ENCODE measurements at regions not wholly inside any gene's neighbourhood (a gene's known extent, or its start where the extent isn't known, plus 50 kb on each side); places are given as distances from the start of the nearest gene placed in this dataset.
"Not testable (repeated sequence)": the region's sequence is repeated elsewhere in the genome, so short reads cannot be mapped to it uniquely, and the experiment has no call there.

- DNase-seq = no peak
- Histone ChIP-seq H3K27me3 (ENCODE audit: control insufficient read depth, insufficient read depth, low read length) (no peaks in the 10 kb centered on the region), H3K4me3 (ENCODE audit: insufficient read depth, low read depth, low read length) (no peak overlapping the region), H3K36me3 (replicated peaks; ENCODE audit: control insufficient read depth, insufficient read depth, low read length) (no peaks in the 10 kb centered on the region)
These were observed 246.8 kb downstream of the UACA start for GRCh38 chr15:70516408-70517193.

GRCh38 chr15:70514251-70514650 lies 249.1 kb downstream of the UACA start:
- no peaks in the 10 kb centered on the region for H3K36me3 ChIP-seq (replicated peaks; ENCODE audit: control insufficient read depth, insufficient read depth, low read length)
- DNase-seq = no peak
- H3K4me3 ChIP-seq (ENCODE audit: insufficient read depth, low read depth, low read length) = no peak overlapping the region
- H3K27me3 ChIP-seq (ENCODE audit: control insufficient read depth, insufficient read depth, low read length) = no peaks in the 10 kb centered on the region

- Histone ChIP-seq H3K27me3 (ENCODE audit: control insufficient read depth, insufficient read depth, low read length) (no peaks in the 10 kb centered on the region), H3K4me3 (ENCODE audit: insufficient read depth, low read depth, low read length) (no peak overlapping the region), H3K36me3 (replicated peaks; ENCODE audit: control insufficient read depth, insufficient read depth, low read length) (no peaks in the 10 kb centered on the region)
- DNase-seq = no peak
These were observed 249.5 kb downstream of the UACA start for GRCh38 chr15:70513819-70514218.

GRCh38 chr15:70512772-70513362 lies 250.5 kb downstream of the UACA start:
- Histone ChIP-seq H3K36me3 (replicated peaks; ENCODE audit: control insufficient read depth, insufficient read depth, low read length) (no peaks in the 10 kb centered on the region), H3K27me3 (ENCODE audit: control insufficient read depth, insufficient read depth, low read length) (no peaks in the 10 kb centered on the region), H3K4me3 (ENCODE audit: insufficient read depth, low read depth, low read length) (no peak overlapping the region)
- DNase-seq = peak; percentile 86

GRCh38 chr15:70511972-70512587 lies 251.3 kb downstream of the UACA start:
- H3K27me3 ChIP-seq (ENCODE audit: control insufficient read depth, insufficient read depth, low read length); H3K36me3 ChIP-seq (replicated peaks; ENCODE audit: control insufficient read depth, insufficient read depth, low read length); H3K4me3 ChIP-seq (ENCODE audit: insufficient read depth, low read depth, low read length); DNase-seq: not testable (repeated sequence)

- H3K4me3 ChIP-seq (ENCODE audit: insufficient read depth, low read depth, low read length) = no peak overlapping the region
- no peaks in the 10 kb centered on the region for H3K27me3 ChIP-seq (ENCODE audit: control insufficient read depth, insufficient read depth, low read length)
- no peak for DNase-seq
- H3K36me3 ChIP-seq (replicated peaks; ENCODE audit: control insufficient read depth, insufficient read depth, low read length) = no peaks in the 10 kb centered on the region
These were observed 252.9 kb downstream of the UACA start for GRCh38 chr15:70510433-70510832.

- Histone ChIP-seq H3K4me3 (ENCODE audit: insufficient read depth, low read depth, low read length) (no peak overlapping the region), H3K27me3 (ENCODE audit: control insufficient read depth, insufficient read depth, low read length) (no peaks in the 10 kb centered on the region), H3K36me3 (replicated peaks; ENCODE audit: control insufficient read depth, insufficient read depth, low read length) (no peaks in the 10 kb centered on the region)
- no peak for DNase-seq
These were observed 253.6 kb downstream of the UACA start for GRCh38 chr15:70509731-70510143.

- H3K4me3 ChIP-seq (ENCODE audit: insufficient read depth, low read depth, low read length) = no peak overlapping the region
- DNase-seq = no peak
- H3K36me3 ChIP-seq (replicated peaks; ENCODE audit: control insufficient read depth, insufficient read depth, low read length) = no peaks in the 10 kb centered on the region
- H3K27me3 ChIP-seq (ENCODE audit: control insufficient read depth, insufficient read depth, low read length) = no peaks in the 10 kb centered on the region
These were observed 254.1 kb downstream of the UACA start for GRCh38 chr15:70509282-70509662.

- no peaks in the 10 kb centered on the region for H3K27me3 ChIP-seq (ENCODE audit: control insufficient read depth, insufficient read depth, low read length)
- no peak overlapping the region for H3K4me3 ChIP-seq (ENCODE audit: insufficient read depth, low read depth, low read length)
- H3K36me3 ChIP-seq (replicated peaks; ENCODE audit: control insufficient read depth, insufficient read depth, low read length) = no peaks in the 10 kb centered on the region
- DNase-seq = no peak
These were observed 254.6 kb downstream of the UACA start for GRCh38 chr15:70508561-70509281.

- DNase-seq = no peak
- H3K36me3 ChIP-seq (replicated peaks; ENCODE audit: control insufficient read depth, insufficient read depth, low read length) = no peaks in the 10 kb centered on the region
- H3K4me3 ChIP-seq (ENCODE audit: insufficient read depth, low read depth, low read length) = no peak overlapping the region
- H3K27me3 ChIP-seq (ENCODE audit: control insufficient read depth, insufficient read depth, low read length) = no peaks in the 10 kb centered on the region
These were observed 255.5 kb downstream of the UACA start for GRCh38 chr15:70507772-70508371.

GRCh38 chr15:70505936-70506912 lies 257.1 kb downstream of the UACA start:
- H3K27me3 ChIP-seq (ENCODE audit: control insufficient read depth, insufficient read depth, low read length) = no peaks in the 10 kb centered on the region
- H3K36me3 ChIP-seq (replicated peaks; ENCODE audit: control insufficient read depth, insufficient read depth, low read length) = no peaks in the 10 kb centered on the region
- peak; percentile 74 for DNase-seq
- no peak overlapping the region for H3K4me3 ChIP-seq (ENCODE audit: insufficient read depth, low read depth, low read length)

GRCh38 chr15:70505411-70505919 lies 257.9 kb downstream of the UACA start:
- no peaks in the 10 kb centered on the region for H3K36me3 ChIP-seq (replicated peaks; ENCODE audit: control insufficient read depth, insufficient read depth, low read length)
- no peaks in the 10 kb centered on the region for H3K27me3 ChIP-seq (ENCODE audit: control insufficient read depth, insufficient read depth, low read length)
- no peak overlapping the region for H3K4me3 ChIP-seq (ENCODE audit: insufficient read depth, low read depth, low read length)
- no peak for DNase-seq

GRCh38 chr15:70504988-70505387 lies 258.4 kb downstream of the UACA start:
- Histone ChIP-seq H3K36me3 (replicated peaks; ENCODE audit: control insufficient read depth, insufficient read depth, low read length) (no peaks in the 10 kb centered on the region), H3K27me3 (ENCODE audit: control insufficient read depth, insufficient read depth, low read length) (no peaks in the 10 kb centered on the region), H3K4me3 (ENCODE audit: insufficient read depth, low read depth, low read length) (no peak overlapping the region)
- DNase-seq = no peak

Measured in H7 (cell line).